ENCODE measurements at regions not wholly inside any gene's neighbourhood (a gene's known extent, or its start where the extent isn't known, plus 50 kb on each side); places are given as distances from the start of the nearest gene placed in this dataset.

GRCh38 chr1:86296305-86297205 is 99.6 kb downstream of the ODF2L start:
- DNase-seq (no peak), ATAC-seq (ENCODE audit: poor library complexity) (no peak)
- no peaks in the 10 kb centered on the region for H3K36me3 Mint-ChIP-seq (ENCODE audit: low read depth)
- POLR2A ChIA-PET = no interaction called here
- intact Hi-C loops (cut with DNase I, micrococcal nuclease) = no loop called here
- no peak overlapping the region for H3K27ac Mint-ChIP-seq
- Histone ChIP-seq H3K4me3 (ENCODE audit: low read length) (no peak overlapping the region), H3K27me3 (ENCODE audit: control insufficient read depth in 1 of 2, insufficient read depth in 2 of 2, low read length in 2 of 2) (no peaks in the 10 kb centered on the region), H3K4me1 (ENCODE audit: insufficient read depth, low read length) (no peaks in the 10 kb centered on the region), H3K9me3 (ENCODE audit: control insufficient read depth in 1 of 2, insufficient read depth in 1 of 2, low read length in 2 of 2) (no peaks in the 10 kb centered on the region), H3K36me3 (ENCODE audit: insufficient read depth, low read length) (no peaks in the 10 kb centered on the region), H3K27ac (ENCODE audit: low read depth in 1 of 2, low read length in 2 of 2) (no peak overlapping the region)
- H3K4me1 Mint-ChIP-seq (ENCODE audit: low read depth) = no peaks in the 10 kb centered on the region
- CTCF ChIA-PET = no interaction called here
- peaks cover 21% of the 10 kb centered on the region for H3K9me3 Mint-ChIP-seq
- no peak overlapping the region for H3K4me3 Mint-ChIP-seq
- no peak for TF ChIP-seq CTCF (IDR thresholded peaks at IDR 0.05)
- H3K27me3 Mint-ChIP-seq = no peaks in the 10 kb centered on the region

GRCh38 chr1:86289746-86290145 is 106.4 kb downstream of the ODF2L start:
- Histone ChIP-seq H3K27me3 (ENCODE audit: control insufficient read depth in 1 of 2, insufficient read depth in 2 of 2, low read length in 2 of 2) (no peaks in the 10 kb centered on the region), H3K9me3 (ENCODE audit: control insufficient read depth in 1 of 2, insufficient read depth in 1 of 2, low read length in 2 of 2) (no peaks in the 10 kb centered on the region), H3K36me3 (ENCODE audit: insufficient read depth, low read length) (no peaks in the 10 kb centered on the region), H3K4me1 (ENCODE audit: insufficient read depth, low read length) (no peaks in the 10 kb centered on the region), H3K27ac (ENCODE audit: low read depth in 1 of 2, low read length in 2 of 2) (no peak overlapping the region), H3K4me3 (ENCODE audit: low read length) (no peak overlapping the region)
- no peak for DNase-seq
- Mint-ChIP-seq H3K36me3 (ENCODE audit: low read depth) (no peaks in the 10 kb centered on the region), H3K4me1 (ENCODE audit: low read depth) (no peaks in the 10 kb centered on the region), H3K9me3 (peaks cover 3% of the 10 kb centered on the region), H3K27me3 (no peaks in the 10 kb centered on the region), H3K27ac (no peak overlapping the region), H3K4me3 (no peak overlapping the region)
- TF ChIP-seq CTCF (IDR thresholded peaks at IDR 0.05) = no peak
- ChIA-PET CTCF (no interaction called here), POLR2A (no interaction called here)
- no peak for ATAC-seq (ENCODE audit: poor library complexity)
- intact Hi-C loops (cut with DNase I, micrococcal nuclease) = no loop called here

- intact Hi-C loops (cut with DNase I, micrococcal nuclease) = no loop called here
- Mint-ChIP-seq H3K27me3 (no peaks in the 10 kb centered on the region), H3K9me3 (peaks cover 3% of the 10 kb centered on the region), H3K4me3 (no peak overlapping the region), H3K36me3 (ENCODE audit: low read depth) (no peaks in the 10 kb centered on the region), H3K27ac (no peak overlapping the region), H3K4me1 (ENCODE audit: low read depth) (no peaks in the 10 kb centered on the region)
- Histone ChIP-seq H3K27ac (ENCODE audit: low read depth in 1 of 2, low read length in 2 of 2) (no peak overlapping the region), H3K27me3 (ENCODE audit: control insufficient read depth in 1 of 2, insufficient read depth in 2 of 2, low read length in 2 of 2) (no peaks in the 10 kb centered on the region), H3K9me3 (ENCODE audit: control insufficient read depth in 1 of 2, insufficient read depth in 1 of 2, low read length in 2 of 2) (no peaks in the 10 kb centered on the region), H3K4me1 (ENCODE audit: insufficient read depth, low read length) (no peaks in the 10 kb centered on the region), H3K36me3 (ENCODE audit: insufficient read depth, low read length) (no peaks in the 10 kb centered on the region), H3K4me3 (ENCODE audit: low read length) (no peak overlapping the region)
- TF ChIP-seq CTCF (IDR thresholded peaks at IDR 0.05) = no peak
- ChIA-PET CTCF (no interaction called here), POLR2A (no interaction called here)
- DNase-seq (no peak), ATAC-seq (ENCODE audit: poor library complexity) (no peak)
Observed at GRCh38 chr1:86289161-86289560, 107.0 kb downstream of the ODF2L start.
